Gastroesophageal sphincter (tissue), 3 donors: ENCODE measurements at regions not wholly inside any gene's neighbourhood (a gene's known extent, or its start where the extent isn't known, plus 50 kb on each side); places are given as distances from the start of the nearest gene placed in this dataset.

ENCODE experiments used
- CTCF ChIP-seq, 4 experiments: fragments of 200-600 bp in 2 of 4; fragments of 450-650 bp in 2 of 4; sonication (generic) in 1 of 4; IDR thresholded peaks; one replicate each; pipeline ENCODE4 v1.5.1; 2017 to 2019; ENCODE audit warnings: antibody characterized with exemption in 4 of 4, mild to moderate bottlenecking in 2 of 4, moderate library complexity in 2 of 4
- EP300 ChIP-seq: sonication (generic); formaldehyde crosslinking; IDR thresholded peaks from one replicate; pipeline ENCODE4 v1.6.1; 2017; ENCODE audit warnings: antibody characterized with exemption, mild to moderate bottlenecking
- POLR2A ChIP-seq, 2 donors: fragments of 450-650 bp; IDR thresholded peaks; one replicate each; pipeline ENCODE4 v1.6.1; 2017; ENCODE audit warnings: antibody characterized with exemption in 2 of 2, mild to moderate bottlenecking in 2 of 2, moderate library complexity in 1 of 2
- POLR2AphosphoS5 ChIP-seq: sonication (generic); formaldehyde crosslinking; IDR thresholded peaks from one replicate; pipeline ENCODE4 v1.6.1; 2017; ENCODE audit warnings: antibody characterized with exemption

GRCh38 chr2:70030724-70031420 lies 56.4 kb upstream of the PCBP1 start:
- no peak for TF ChIP-seq CTCF (IDR thresholded peaks at IDR 0.05)
- TF ChIP-seq POLR2A (IDR thresholded peaks at IDR 0.05): no peak
- no peak for TF ChIP-seq POLR2AphosphoS5
- TF ChIP-seq EP300: no peak
